ENCODE measurements at regions not wholly inside any gene's neighbourhood (a gene's known extent, or its start where the extent isn't known, plus 50 kb on each side); places are given as distances from the start of the nearest gene placed in this dataset.

GRCh38 chr4:35689870-35690269, 554.4 kb downstream of the ARAP2 start:
- H4K20me1 ChIP-seq (ENCODE audit: control insufficient read depth, extremely low read depth, insufficient read depth, low read length), result no peaks in the 10 kb centered on the region
- H3K4me3 ChIP-seq (replicated peaks in 1 of 4; ENCODE audit: control extremely low read depth in 1 of 4, insufficient read depth in 1 of 4, low read depth in 3 of 4, low read length in 4 of 4), result no peak overlapping the region
- H3K4me1 ChIP-seq (ENCODE audit: control insufficient read depth, extremely low read depth, insufficient read depth, low read length), result no peaks in the 10 kb centered on the region
- H2AFZ ChIP-seq (ENCODE audit: low read length), result no peak overlapping the region
- no peak overlapping the region for H3K9ac ChIP-seq (ENCODE audit: insufficient read depth, low read length)
- H3K79me2 ChIP-seq (ENCODE audit: control insufficient read depth, insufficient read depth, low read length), result no peaks in the 10 kb centered on the region
- DNase-seq (ENCODE audit: low read depth in 2 of 2), result no peak
- no peaks in the 10 kb centered on the region for H3K27me3 ChIP-seq (ENCODE audit: control insufficient read depth, insufficient read depth, low read length)
- no peak overlapping the region for H3K4me2 ChIP-seq (ENCODE audit: extremely low read depth, insufficient read depth, low read length)
- H3K9me3 ChIP-seq (ENCODE audit: control insufficient read depth, insufficient read depth, low read depth, low read length), result no peaks in the 10 kb centered on the region
- no peak overlapping the region for H3K27ac ChIP-seq (ENCODE audit: insufficient read depth, low read length)
- H3K36me3 ChIP-seq (ENCODE audit: control insufficient read depth, insufficient read depth, low read length), result no peaks in the 10 kb centered on the region
- TF ChIP-seq EZH2 (IDR thresholded peaks at IDR 0.05; ENCODE audit: low read length, missing control alignments) (no peak), CTCF (conservative IDR thresholded peaks at IDR 0.05 in 1 of 2, IDR thresholded peaks at IDR 0.05 in 1 of 2; ENCODE audit: low read depth in 1 of 2, low read length in 2 of 2) (no peak)

GRCh38 chr4:35690271-35690670, 554.0 kb downstream of the ARAP2 start:
- H3K36me3 ChIP-seq (ENCODE audit: control insufficient read depth, insufficient read depth, low read length), result no peaks in the 10 kb centered on the region
- TF ChIP-seq EZH2 (IDR thresholded peaks at IDR 0.05; ENCODE audit: low read length, missing control alignments) (no peak), CTCF (conservative IDR thresholded peaks at IDR 0.05 in 1 of 2, IDR thresholded peaks at IDR 0.05 in 1 of 2; ENCODE audit: low read depth in 1 of 2, low read length in 2 of 2) (no peak)

GRCh38 chr4:35695003-35695402, 549.3 kb downstream of the ARAP2 start:
- no peaks in the 10 kb centered on the region for H3K9me3 ChIP-seq (ENCODE audit: control insufficient read depth, insufficient read depth, low read depth, low read length)
- no peaks in the 10 kb centered on the region for H3K79me2 ChIP-seq (ENCODE audit: control insufficient read depth, insufficient read depth, low read length)
- H3K4me1 ChIP-seq (ENCODE audit: control insufficient read depth, extremely low read depth, insufficient read depth, low read length), result no peaks in the 10 kb centered on the region
- TF ChIP-seq EZH2 (IDR thresholded peaks at IDR 0.05; ENCODE audit: low read length, missing control alignments), result no peak
- TF ChIP-seq CTCF (conservative IDR thresholded peaks at IDR 0.05 in 1 of 2, IDR thresholded peaks at IDR 0.05 in 1 of 2; ENCODE audit: low read depth in 1 of 2, low read length in 2 of 2), result no peak
- H3K27ac ChIP-seq (ENCODE audit: insufficient read depth, low read length), result no peak overlapping the region
- H3K36me3 ChIP-seq (ENCODE audit: control insufficient read depth, insufficient read depth, low read length), result no peaks in the 10 kb centered on the region
- H3K9ac ChIP-seq (ENCODE audit: insufficient read depth, low read length), result no peak overlapping the region
- H3K4me3 ChIP-seq (replicated peaks in 1 of 4; ENCODE audit: control extremely low read depth in 1 of 4, insufficient read depth in 1 of 4, low read depth in 3 of 4, low read length in 4 of 4), result no peak overlapping the region
- no peaks in the 10 kb centered on the region for H3K27me3 ChIP-seq (ENCODE audit: control insufficient read depth, insufficient read depth, low read length)
- no peak for DNase-seq (ENCODE audit: low read depth in 2 of 2)
- H4K20me1 ChIP-seq (ENCODE audit: control insufficient read depth, extremely low read depth, insufficient read depth, low read length), result no peaks in the 10 kb centered on the region
- no peak overlapping the region for H3K4me2 ChIP-seq (ENCODE audit: extremely low read depth, insufficient read depth, low read length)
- H2AFZ ChIP-seq (ENCODE audit: low read length), result no peak overlapping the region

More at GRCh38 chr4:35690271-35690670, 554.0 kb downstream of the ARAP2 start:
- H4K20me1 ChIP-seq (ENCODE audit: control insufficient read depth, extremely low read depth, insufficient read depth, low read length), result no peaks in the 10 kb centered on the region
- no peaks in the 10 kb centered on the region for H3K79me2 ChIP-seq (ENCODE audit: control insufficient read depth, insufficient read depth, low read length)
- no peak overlapping the region for H3K4me3 ChIP-seq (replicated peaks in 1 of 4; ENCODE audit: control extremely low read depth in 1 of 4, insufficient read depth in 1 of 4, low read depth in 3 of 4, low read length in 4 of 4)
- no peaks in the 10 kb centered on the region for H3K27me3 ChIP-seq (ENCODE audit: control insufficient read depth, insufficient read depth, low read length)
- no peak for DNase-seq (ENCODE audit: low read depth in 2 of 2)
- no peak overlapping the region for H3K9ac ChIP-seq (ENCODE audit: insufficient read depth, low read length)
- no peak overlapping the region for H3K4me2 ChIP-seq (ENCODE audit: extremely low read depth, insufficient read depth, low read length)
- no peaks in the 10 kb centered on the region for H3K9me3 ChIP-seq (ENCODE audit: control insufficient read depth, insufficient read depth, low read depth, low read length)
- H3K27ac ChIP-seq (ENCODE audit: insufficient read depth, low read length), result no peak overlapping the region
- no peaks in the 10 kb centered on the region for H3K4me1 ChIP-seq (ENCODE audit: control insufficient read depth, extremely low read depth, insufficient read depth, low read length)
- no peak overlapping the region for H2AFZ ChIP-seq (ENCODE audit: low read length)

All from fibroblast of lung (primary cell).